RCC 7860 (cell line): ENCODE measurements at regions not wholly inside any gene's neighbourhood (a gene's known extent, or its start where the extent isn't known, plus 50 kb on each side); places are given as distances from the start of the nearest gene placed in this dataset.

ENCODE experiments used
- DNase-seq: peaks from one replicate; pipeline ENCODE4 v3.0.0-alpha.2; 2015; ENCODE audit warnings: low spot score
- FAIRE-seq: peaks from 2 replicates; lab custom pipeline; 2012; peaks lifted over from hg19 to GRCh38; lab: Jason Lieb, UNC

GRCh38 chr13:73210218-73210883 lies 151.5 kb downstream of the KLF5 start:
- DNase-seq (no peak), FAIRE-seq (no peak)

- FAIRE-seq = no peak
- no peak for DNase-seq
Observed at GRCh38 chr13:73204952-73205351, 146.1 kb downstream of the KLF5 start.

GRCh38 chr13:73201626-73202025 lies 142.8 kb downstream of the KLF5 start:
- FAIRE-seq = no peak
- DNase-seq = no peak

GRCh38 chr13:73198991-73199411 lies 140.2 kb downstream of the KLF5 start:
- FAIRE-seq = no peak
- no peak for DNase-seq

GRCh38 chr13:73195091-73195490 lies 136.3 kb downstream of the KLF5 start:
- FAIRE-seq = no peak
- DNase-seq = no peak

- no peak for DNase-seq
- no peak for FAIRE-seq
Observed at GRCh38 chr13:73194310-73194709, 135.5 kb downstream of the KLF5 start.

GRCh38 chr13:73193554-73193953 lies 134.7 kb downstream of the KLF5 start:
- no peak for DNase-seq

GRCh38 chr13:73190477-73190876 lies 131.7 kb downstream of the KLF5 start:
- FAIRE-seq = no peak

More at GRCh38 chr13:73193554-73193953, 134.7 kb downstream of the KLF5 start:
- no peak for FAIRE-seq

GRCh38 chr13:73189776-73190175 lies 131.0 kb downstream of the KLF5 start:
- DNase-seq = no peak
- FAIRE-seq = no peak

More at GRCh38 chr13:73190477-73190876, 131.7 kb downstream of the KLF5 start:
- DNase-seq = no peak

GRCh38 chr13:73189362-73189761 lies 130.6 kb downstream of the KLF5 start:
- no peak for DNase-seq
- no peak for FAIRE-seq

- FAIRE-seq (no peak), DNase-seq (no peak)
Observed at GRCh38 chr13:73187106-73187505, 128.3 kb downstream of the KLF5 start.

GRCh38 chr13:73179650-73180274 lies 121.0 kb downstream of the KLF5 start:
- FAIRE-seq = no peak
- DNase-seq = no peak

- no peak for FAIRE-seq
- no peak for DNase-seq
Observed at GRCh38 chr13:73177916-73178565, 119.2 kb downstream of the KLF5 start.

- FAIRE-seq (no peak), DNase-seq (no peak)
Observed at GRCh38 chr13:73177017-73177416, 118.2 kb downstream of the KLF5 start.

GRCh38 chr13:73174521-73175010 lies 115.8 kb downstream of the KLF5 start:
- FAIRE-seq = no peak
- no peak for DNase-seq

- no peak for FAIRE-seq
- no peak for DNase-seq
Observed at GRCh38 chr13:73173279-73173811, 114.5 kb downstream of the KLF5 start.

GRCh38 chr13:73171926-73172325 lies 113.1 kb downstream of the KLF5 start:
- FAIRE-seq (no peak), DNase-seq (no peak)

- no peak for FAIRE-seq
Observed at GRCh38 chr13:73171271-73171682, 112.5 kb downstream of the KLF5 start.

GRCh38 chr13:73169971-73170370 lies 111.2 kb downstream of the KLF5 start:
- no peak for FAIRE-seq

More at GRCh38 chr13:73171271-73171682, 112.5 kb downstream of the KLF5 start:
- no peak for DNase-seq

GRCh38 chr13:73168953-73169401 lies 110.2 kb downstream of the KLF5 start:
- DNase-seq (no peak), FAIRE-seq (no peak)

More at GRCh38 chr13:73169971-73170370, 111.2 kb downstream of the KLF5 start:
- no peak for DNase-seq

GRCh38 chr13:73168226-73168952 lies 109.6 kb downstream of the KLF5 start:
- FAIRE-seq (no peak), DNase-seq (no peak)
